RWPE2 (cell line): ENCODE measurements at regions not wholly inside any gene's neighbourhood (a gene's known extent, or its start where the extent isn't known, plus 50 kb on each side); places are given as distances from the start of the nearest gene placed in this dataset.

Experiments
- ATAC-seq: fragments of 200-7000 bp; cut with Tn5 transposase; 3 replicates; pipeline ENCODE4 v1.9.1; 2021; ENCODE audit warnings: low read depth
- DNase-seq: peaks from one replicate; pipeline ENCODE4 v3.0.0-alpha.2; 2020; ENCODE audit warnings: low spot score
- H3K27ac ChIP-seq: fragments of 450-650 bp; 2 replicates; pipeline ENCODE4 v1.5.1; 2017; ENCODE audit warnings: mild to moderate bottlenecking; ENCODE audit not compliant: poor library complexity, severe bottlenecking
- H3K27me3 ChIP-seq: fragments of 250-450 bp; sonication (Bioruptor Pico); 2 replicates; pipeline ENCODE4 v1.5.1; 2021; ENCODE audit warnings: mild to moderate bottlenecking, moderate library complexity; ENCODE audit not compliant: insufficient read depth, poor library complexity, severe bottlenecking
- H3K36me3 ChIP-seq: fragments of 250-450 bp; sonication (Bioruptor Pico); 2 replicates; pipeline ENCODE4 v1.5.1; 2020; ENCODE audit warnings: low read depth, mild to moderate bottlenecking, moderate library complexity
- H3K4me1 ChIP-seq: fragments of 250-450 bp; sonication (Bioruptor Pico); 2 replicates; pipeline ENCODE4 v1.5.1; 2021; ENCODE audit warnings: mild to moderate bottlenecking, moderate library complexity; ENCODE audit not compliant: insufficient read depth, poor library complexity, severe bottlenecking
- H3K4me3 ChIP-seq: fragments of 250-450 bp; sonication (Bioruptor Pico); 2 replicates; pipeline ENCODE4 v1.5.1; 2021; ENCODE audit warnings: mild to moderate bottlenecking, moderate library complexity; ENCODE audit not compliant: severe bottlenecking
- H3K9me3 ChIP-seq: fragments of 250-450 bp; sonication (Bioruptor Pico); 2 replicates; pipeline ENCODE4 v1.5.1; 2021; ENCODE audit warnings: mild to moderate bottlenecking, moderate library complexity; ENCODE audit not compliant: severe bottlenecking
- CTCF ChIP-seq: fragments of 450-650 bp; IDR thresholded peaks from one replicate; pipeline ENCODE4 v1.5.1; 2017; ENCODE audit warnings: mild to moderate bottlenecking, moderate library complexity; ENCODE audit not compliant: poor library complexity, severe bottlenecking

- no peak overlapping the region for H3K4me3 ChIP-seq
- ATAC-seq (no peak), DNase-seq (no peak)
- peaks cover 6% of the 10 kb centered on the region for H3K9me3 ChIP-seq
- H3K27ac ChIP-seq: no peak overlapping the region
- no peaks in the 10 kb centered on the region for H3K4me1 ChIP-seq
- H3K27me3 ChIP-seq: no peaks in the 10 kb centered on the region
- no peaks in the 10 kb centered on the region for H3K36me3 ChIP-seq
- no peak for TF ChIP-seq CTCF
Measured at GRCh38 chr10:126808103-126808502, 97.1 kb upstream of the DOCK1 start.

GRCh38 chr10:126813432-126813831, 91.8 kb upstream of the DOCK1 start:
- Histone ChIP-seq H3K4me3 (no peak overlapping the region), H3K27me3 (no peaks in the 10 kb centered on the region), H3K27ac (no peak overlapping the region), H3K9me3 (peaks cover 6% of the 10 kb centered on the region), H3K36me3 (no peaks in the 10 kb centered on the region), H3K4me1 (no peaks in the 10 kb centered on the region)
- no peak for DNase-seq
- ATAC-seq: no peak
- TF ChIP-seq CTCF: no peak

GRCh38 chr10:126833542-126833941, 71.7 kb upstream of the DOCK1 start:
- no peak for DNase-seq
- H3K9me3 ChIP-seq: no peaks in the 10 kb centered on the region
- TF ChIP-seq CTCF: no peak
- H3K27me3 ChIP-seq: peaks cover 22% of the 10 kb centered on the region
- H3K4me1 ChIP-seq: no peaks in the 10 kb centered on the region
- no peaks in the 10 kb centered on the region for H3K36me3 ChIP-seq
- H3K4me3 ChIP-seq: no peak overlapping the region
- no peak overlapping the region for H3K27ac ChIP-seq
- no peak for ATAC-seq

GRCh38 chr10:126836009-126836408, 69.2 kb upstream of the DOCK1 start:
- Histone ChIP-seq H3K4me3 (no peak overlapping the region), H3K27ac (no peak overlapping the region), H3K9me3 (no peaks in the 10 kb centered on the region), H3K4me1 (no peaks in the 10 kb centered on the region), H3K27me3 (peaks cover 7% of the 10 kb centered on the region), H3K36me3 (no peaks in the 10 kb centered on the region)
- DNase-seq (no peak), ATAC-seq (no peak)
- TF ChIP-seq CTCF: no peak

- no peaks in the 10 kb centered on the region for H3K4me1 ChIP-seq
- ATAC-seq (no peak), DNase-seq (no peak)
- H3K27me3 ChIP-seq: no peaks in the 10 kb centered on the region
- H3K27ac ChIP-seq: no peak overlapping the region
- no peak for TF ChIP-seq CTCF
- H3K36me3 ChIP-seq: no peaks in the 10 kb centered on the region
- no peaks in the 10 kb centered on the region for H3K9me3 ChIP-seq
- no peak overlapping the region for H3K4me3 ChIP-seq
Measured at GRCh38 chr10:126838316-126838715, 66.9 kb upstream of the DOCK1 start.
